HEK293T (cell line): ENCODE measurements at regions not wholly inside any gene's neighbourhood (a gene's known extent, or its start where the extent isn't known, plus 50 kb on each side); places are given as distances from the start of the nearest gene placed in this dataset.

Experiments used
- ARNT ChIP-seq: fragments of 450-650 bp; IDR thresholded peaks from 2 replicates; pipeline ENCODE4 v1.6.1; 2017; ENCODE audit warnings: mild to moderate bottlenecking
- BHLHE40 ChIP-seq: fragments of 450-650 bp; IDR thresholded peaks from 2 replicates; pipeline ENCODE4 v1.6.1; 2016; ENCODE audit warnings: mild to moderate bottlenecking, moderate library complexity, borderline replicate concordance
- CTBP1 ChIP-seq: fragments of 450-650 bp; IDR thresholded peaks from 2 replicates; pipeline ENCODE4 v1.6.1; 2016; ENCODE audit warnings: borderline replicate concordance
- ELF4 ChIP-seq: fragments of 450-650 bp; IDR thresholded peaks from 2 replicates; pipeline ENCODE4 v1.6.1; 2017; ENCODE audit warnings: antibody characterized with exemption
- FOXA1 ChIP-seq: fragments of 450-650 bp; IDR thresholded peaks from 2 replicates; pipeline ENCODE4 v1.6.1; 2016; ENCODE audit warnings: mild to moderate bottlenecking
- FOXK2 ChIP-seq: fragments of 450-650 bp; IDR thresholded peaks from 2 replicates; pipeline ENCODE4 v1.6.1; 2016; ENCODE audit warnings: mild to moderate bottlenecking
- FOXM1 ChIP-seq: fragments of 450-650 bp; IDR thresholded peaks from 2 replicates; pipeline ENCODE4 v1.6.1; 2017; ENCODE audit warnings: mild to moderate bottlenecking, borderline replicate concordance
- HDGF ChIP-seq: fragments of 450-650 bp; IDR thresholded peaks from 2 replicates; pipeline ENCODE4 v1.6.1; 2017; ENCODE audit warnings: antibody characterized with exemption, borderline replicate concordance
- L3MBTL2 ChIP-seq: fragments of 450-650 bp; conservative IDR thresholded peaks from 2 replicates; pipeline ENCODE4 v1.6.1; 2016; ENCODE audit warnings: mild to moderate bottlenecking
- NFRKB ChIP-seq: fragments of 450-650 bp; IDR thresholded peaks from 2 replicates; pipeline ENCODE4 v1.6.1; 2016; ENCODE audit warnings: mild to moderate bottlenecking, moderate library complexity
- SP1 ChIP-seq: fragments of 450-650 bp; IDR thresholded peaks from 2 replicates; pipeline ENCODE4 v1.6.1; 2017
- SUZ12 ChIP-seq: fragments of 450-650 bp; IDR thresholded peaks from 2 replicates; pipeline ENCODE4 v1.6.1; 2016; ENCODE audit warnings: mild to moderate bottlenecking
- TARDBP ChIP-seq: fragments of 450-650 bp; IDR thresholded peaks from 2 replicates; pipeline ENCODE4 v1.6.1; 2016
- ZNF384 ChIP-seq: fragments of 450-650 bp; IDR thresholded peaks from 2 replicates; pipeline ENCODE4 v1.6.1; 2016

GRCh38 chr1:93770640-93771039, 89.0 kb upstream of the BCAR3 start:
- TF ChIP-seq TARDBP (no peak), BHLHE40 (no peak), FOXA1 (no peak), FOXK2 (no peak), SP1 (no peak), ZNF384 (no peak), FOXM1 (no peak), L3MBTL2 (no peak), ARNT (no peak), ELF4 (no peak), SUZ12 (no peak), CTBP1 (no peak), HDGF (no peak), NFRKB (no peak)
